Karpas-422 (cell line): ENCODE measurements at regions not wholly inside any gene's neighbourhood (a gene's known extent, or its start where the extent isn't known, plus 50 kb on each side); places are given as distances from the start of the nearest gene placed in this dataset.

ENCODE experiments used
- DNase-seq: peaks from one replicate; pipeline ENCODE4 v3.0.0-alpha.2; 2015
- H2AFZ ChIP-seq: fragments of 200-600 bp; sonication (generic); 2 replicates; pipeline ENCODE4 v1.6.1; 2014; ENCODE audit warnings: antibody characterized with exemption, low read length, mixed read lengths
- H3K27ac ChIP-seq: fragments of 200-600 bp; sonication (generic); 2 replicates; pipeline ENCODE4 v1.5.1; 2014; ENCODE audit warnings: mild to moderate bottlenecking, low read length, moderate library complexity
- H3K27me3 ChIP-seq: fragments of 200-600 bp; sonication (generic); 2 replicates; pipeline ENCODE4 v1.6.1; 2014; ENCODE audit warnings: low read length, mixed read lengths
- H3K36me3 ChIP-seq: fragments of 200-600 bp; sonication (generic); 2 replicates; pipeline ENCODE4 v1.6.1; 2014; ENCODE audit warnings: low read length, mixed read lengths; ENCODE audit not compliant: insufficient read depth
- H3K4me1 ChIP-seq: fragments of 200-600 bp; sonication (generic); 2 replicates; pipeline ENCODE4 v1.6.1; 2014; ENCODE audit warnings: mild to moderate bottlenecking, low read length, mixed read lengths
- H3K4me2 ChIP-seq: fragments of 200-600 bp; sonication (generic); 2 replicates; pipeline ENCODE4 v1.6.1; 2014; ENCODE audit warnings: low read length, low read depth, mild to moderate bottlenecking; ENCODE audit not compliant: poor library complexity, severe bottlenecking
- H3K4me3 ChIP-seq: fragments of 200-600 bp; sonication (generic); 2 replicates; pipeline ENCODE4 v1.5.1; 2014; ENCODE audit warnings: mild to moderate bottlenecking, antibody characterized with exemption, low read length, mixed read lengths
- H3K79me2 ChIP-seq: fragments of 200-600 bp; sonication (generic); 2 replicates; pipeline ENCODE4 v1.6.1; 2014; ENCODE audit warnings: mild to moderate bottlenecking, low read length, mixed read lengths
- H3K9ac ChIP-seq: fragments of 200-600 bp; sonication (generic); 2 replicates; pipeline ENCODE4 v1.6.0; 2014; ENCODE audit warnings: low read length
- H3K9me2 ChIP-seq: fragments of 200-600 bp; sonication (generic), shearing (Covaris generic); replicated peaks from 2 replicates; pipeline ENCODE4 v1.6.0; 2014; ENCODE audit warnings: mild to moderate bottlenecking, low read length, moderate library complexity; ENCODE audit not compliant: insufficient read depth
- H3K9me3 ChIP-seq: fragments of 300-700, 200-600 bp; sonication (generic); 2 replicates; pipeline ENCODE4 v1.6.1; 2014; ENCODE audit warnings: low read length, mixed read lengths
- H4K20me1 ChIP-seq: fragments of 200-600 bp; sonication (generic); 2 replicates; pipeline ENCODE4 v1.6.1; 2014; ENCODE audit warnings: mild to moderate bottlenecking, antibody characterized with exemption, low read length, low read depth; ENCODE audit not compliant: insufficient read depth

DNA sequence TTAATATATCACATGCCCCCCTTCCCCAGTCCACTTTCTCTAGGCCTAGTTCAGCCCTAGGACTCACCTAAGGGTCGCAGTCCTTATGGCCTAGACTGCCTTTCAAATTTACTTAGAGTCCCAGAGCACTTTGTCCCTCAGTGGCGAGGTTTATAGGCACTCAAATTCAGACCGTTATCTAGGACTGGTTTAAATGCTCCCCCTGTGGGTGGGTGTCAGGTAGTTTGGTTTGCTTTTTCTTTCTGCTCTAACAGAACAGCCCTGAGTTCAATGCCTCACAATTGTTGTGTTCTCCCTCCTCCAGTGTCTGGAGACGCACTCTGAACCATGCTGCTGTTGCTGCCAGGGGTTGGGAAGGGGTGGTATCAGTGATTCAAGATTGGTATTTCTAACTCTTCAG, 317.1 kb downstream of the MAT2B start:
- no peaks in the 10 kb centered on the region for H3K9me3 ChIP-seq
- no peak overlapping the region for H2AFZ ChIP-seq
- no peak overlapping the region for H3K9ac ChIP-seq
- no peaks in the 10 kb centered on the region for H3K27me3 ChIP-seq
- no peaks in the 10 kb centered on the region for H3K9me2 ChIP-seq
- no peaks in the 10 kb centered on the region for H3K36me3 ChIP-seq
- H3K4me2 ChIP-seq, result no peak overlapping the region
- no peak overlapping the region for H3K27ac ChIP-seq
- no peaks in the 10 kb centered on the region for H4K20me1 ChIP-seq
- DNase-seq, result no peak
- no peak overlapping the region for H3K4me3 ChIP-seq
- H3K4me1 ChIP-seq, result no peaks in the 10 kb centered on the region
- no peaks in the 10 kb centered on the region for H3K79me2 ChIP-seq

DNA sequence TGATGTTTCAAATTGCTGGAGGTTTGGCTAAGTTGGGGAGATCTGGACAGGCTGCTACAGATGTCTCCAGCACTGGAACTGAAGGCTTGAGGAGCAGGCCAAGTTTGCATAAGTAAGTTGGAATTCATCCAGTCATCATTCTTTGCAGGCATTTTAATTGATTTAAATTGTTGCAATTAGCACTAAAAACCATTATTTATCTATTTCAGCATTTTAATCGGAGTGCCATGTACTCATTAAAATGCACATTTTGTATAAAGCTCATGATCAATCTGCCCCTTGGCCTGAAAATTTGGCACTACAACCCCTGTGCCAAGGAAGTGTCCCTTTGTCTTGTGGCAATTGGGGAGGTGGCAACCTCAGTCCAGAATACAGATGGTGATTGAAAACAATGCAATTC, 320.2 kb downstream of the MAT2B start:
- Histone ChIP-seq H3K27ac (no peak overlapping the region), H4K20me1 (no peaks in the 10 kb centered on the region), H3K4me2 (no peak overlapping the region), H3K9me2 (no peaks in the 10 kb centered on the region; the same call in 1 of the 2 replicates), H3K9ac (no peak overlapping the region), H3K79me2 (no peaks in the 10 kb centered on the region), H2AFZ (no peak overlapping the region), H3K9me3 (no peaks in the 10 kb centered on the region), H3K4me3 (no peak overlapping the region), H3K36me3 (no peaks in the 10 kb centered on the region), H3K4me1 (no peaks in the 10 kb centered on the region), H3K27me3 (no peaks in the 10 kb centered on the region)
- DNase-seq, result no peak

DNA sequence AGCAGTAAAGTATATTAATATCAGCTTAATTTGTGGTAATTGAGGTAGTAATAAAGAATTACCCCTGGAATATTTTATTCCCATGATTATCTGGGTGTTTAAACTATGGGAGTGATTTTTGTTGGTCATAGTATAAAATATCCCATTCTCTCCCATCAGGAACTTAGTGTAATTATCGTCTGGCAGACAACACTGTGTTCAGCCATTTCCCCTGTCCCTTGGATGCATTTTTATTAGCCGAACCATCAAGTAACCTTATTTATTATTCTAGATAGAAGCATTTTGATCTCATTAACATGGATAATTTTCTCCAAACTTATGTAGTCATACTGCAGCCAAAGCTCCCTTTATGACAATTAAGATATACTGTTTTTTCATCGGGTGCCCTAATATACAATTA, 320.8 kb downstream of the MAT2B start:
- Histone ChIP-seq H3K4me2 (no peak overlapping the region), H2AFZ (no peak overlapping the region), H3K9me2 (no peaks in the 10 kb centered on the region; the same call in 1 of the 2 replicates), H3K79me2 (no peaks in the 10 kb centered on the region), H3K36me3 (no peaks in the 10 kb centered on the region), H3K9ac (no peak overlapping the region), H3K27me3 (no peaks in the 10 kb centered on the region), H3K4me3 (no peak overlapping the region), H3K4me1 (no peaks in the 10 kb centered on the region), H3K27ac (no peak overlapping the region), H4K20me1 (no peaks in the 10 kb centered on the region), H3K9me3 (no peaks in the 10 kb centered on the region)
- DNase-seq, result no peak

DNA sequence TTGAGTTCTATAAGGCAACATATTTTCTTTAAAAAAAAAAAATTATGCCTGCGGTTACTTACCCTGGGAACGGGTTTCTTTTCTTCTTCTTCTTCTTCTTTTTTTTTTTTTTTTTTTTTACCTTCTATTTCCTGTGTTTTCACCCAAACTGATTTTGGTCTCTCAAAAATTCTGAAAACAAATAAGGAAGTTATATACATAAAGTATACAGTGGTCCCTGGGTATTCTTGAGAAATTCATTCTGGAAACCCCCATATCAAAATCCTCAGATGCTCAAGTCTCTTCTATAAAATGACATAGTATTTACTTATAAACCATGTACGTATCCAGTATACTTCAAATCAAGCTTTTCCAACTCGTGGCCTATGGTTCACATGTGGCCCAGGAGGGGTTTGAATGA, 326.7 kb downstream of the MAT2B start:
- Histone ChIP-seq H3K4me1 (no peaks in the 10 kb centered on the region), H3K27me3 (no peaks in the 10 kb centered on the region), H3K9ac (no peak overlapping the region), H3K79me2 (no peaks in the 10 kb centered on the region), H3K4me2 (no peak overlapping the region), H3K36me3 (no peaks in the 10 kb centered on the region), H3K4me3 (no peak overlapping the region), H2AFZ (no peak overlapping the region), H3K9me2 (no peaks in the 10 kb centered on the region; the same call in 1 of the 2 replicates), H3K9me3 (no peaks in the 10 kb centered on the region), H3K27ac (no peak overlapping the region), H4K20me1 (no peaks in the 10 kb centered on the region)
- no peak for DNase-seq

DNA sequence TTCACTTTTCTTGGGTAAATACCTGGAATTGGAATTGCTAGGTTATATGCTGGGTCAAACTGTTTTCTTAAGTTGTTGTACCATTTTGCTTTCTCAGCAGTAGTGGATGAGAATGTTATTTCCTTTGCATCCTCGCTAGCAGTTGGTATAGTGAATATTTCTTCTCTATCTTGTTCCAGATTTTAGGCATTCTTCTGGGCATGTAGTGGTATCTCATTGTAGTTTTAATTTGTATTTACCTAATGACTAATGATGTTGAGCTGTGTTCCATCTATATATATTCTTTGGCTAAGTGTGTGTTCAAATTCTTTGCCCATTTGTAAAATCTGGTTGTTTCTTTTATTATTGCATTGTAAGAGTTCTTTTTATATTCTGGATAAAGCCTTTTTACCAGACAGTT, 333.3 kb downstream of the MAT2B start:
- Histone ChIP-seq H3K9me2 (no peaks in the 10 kb centered on the region), H3K4me1 (no peaks in the 10 kb centered on the region), H2AFZ (no peak overlapping the region), H3K36me3 (no peaks in the 10 kb centered on the region), H3K27ac (no peak overlapping the region), H3K27me3 (no peaks in the 10 kb centered on the region), H3K9me3 (no peaks in the 10 kb centered on the region), H3K9ac (no peak overlapping the region), H3K4me3 (no peak overlapping the region), H3K79me2 (no peaks in the 10 kb centered on the region), H4K20me1 (no peaks in the 10 kb centered on the region), H3K4me2 (no peak overlapping the region)
- DNase-seq, result no peak

DNA sequence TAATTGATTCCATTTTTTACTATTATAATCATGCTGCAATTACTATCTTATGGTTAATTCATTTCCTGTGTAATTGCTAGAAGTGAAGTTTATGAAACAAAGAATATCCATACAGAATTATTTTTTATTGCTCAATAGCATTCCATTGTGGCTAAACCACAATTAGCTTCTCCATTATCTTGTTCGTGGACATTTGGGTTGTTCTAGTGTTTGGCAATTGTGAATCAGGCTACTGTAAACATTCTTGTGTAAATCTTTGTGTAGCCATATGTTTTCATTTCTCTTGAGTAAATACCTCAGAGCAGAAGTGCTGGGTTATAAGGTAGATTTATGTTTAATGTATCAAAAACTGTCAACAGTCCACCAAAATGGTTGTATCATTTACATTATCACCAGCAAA, 341.1 kb downstream of the MAT2B start:
- Histone ChIP-seq H4K20me1 (no peaks in the 10 kb centered on the region), H3K4me1 (no peaks in the 10 kb centered on the region), H3K4me2 (no peak overlapping the region), H3K9ac (no peak overlapping the region), H3K36me3 (no peaks in the 10 kb centered on the region), H3K27me3 (no peaks in the 10 kb centered on the region), H2AFZ (no peak overlapping the region), H3K9me2 (no peaks in the 10 kb centered on the region), H3K27ac (no peak overlapping the region), H3K4me3 (no peak overlapping the region), H3K9me3 (no peaks in the 10 kb centered on the region), H3K79me2 (no peaks in the 10 kb centered on the region)
- no peak for DNase-seq

DNA sequence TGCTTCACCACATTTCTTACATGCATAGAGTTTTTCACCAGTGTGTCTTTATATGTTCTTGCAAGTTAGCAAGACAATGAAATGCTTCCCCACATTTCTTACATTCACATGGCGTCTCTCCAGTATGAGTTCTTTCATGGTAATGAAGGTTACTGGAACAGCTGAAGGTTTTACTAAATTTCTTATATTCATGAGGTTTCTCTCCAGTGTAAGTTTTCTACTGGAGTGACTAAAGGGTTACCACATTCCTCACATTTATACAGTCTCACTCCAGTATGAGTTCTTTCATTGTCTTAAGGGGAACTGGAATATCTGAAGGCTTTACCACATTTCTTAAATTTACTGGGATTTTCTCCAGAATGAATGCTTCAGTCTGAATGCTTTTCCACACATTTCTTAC, 350.3 kb downstream of the MAT2B start:
- Histone ChIP-seq H3K36me3 (no peaks in the 10 kb centered on the region), H3K27me3 (no peaks in the 10 kb centered on the region), H3K4me3 (no peak overlapping the region), H3K9ac (no peak overlapping the region), H4K20me1 (no peaks in the 10 kb centered on the region), H2AFZ (no peak overlapping the region), H3K9me2 (no peaks in the 10 kb centered on the region), H3K9me3 (peaks cover 10% of the 10 kb centered on the region), H3K4me1 (no peaks in the 10 kb centered on the region), H3K4me2 (no peak overlapping the region), H3K79me2 (no peaks in the 10 kb centered on the region), H3K27ac (no peak overlapping the region)
- no peak for DNase-seq

DNA sequence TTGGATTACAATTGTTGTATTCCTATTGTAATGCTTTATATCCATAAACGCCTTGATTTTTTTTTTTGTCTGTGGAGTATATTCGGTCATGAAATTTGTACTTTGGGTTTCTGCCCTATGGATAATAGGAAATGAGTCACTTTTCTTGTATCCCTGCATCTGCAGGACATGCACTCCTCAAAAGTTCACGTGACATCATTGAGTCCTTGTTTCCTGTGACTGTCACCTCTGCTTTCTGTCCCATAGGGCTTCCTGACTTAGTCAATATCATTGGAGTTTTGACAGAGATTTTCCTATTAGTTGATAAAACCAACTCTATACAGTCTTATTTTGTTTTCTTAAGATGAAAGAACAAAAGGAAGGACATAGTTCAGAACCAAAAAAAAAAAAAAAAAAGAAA, 356.3 kb downstream of the MAT2B start:
- no peak overlapping the region for H3K4me2 ChIP-seq
- no peaks in the 10 kb centered on the region for H3K79me2 ChIP-seq
- H3K9me3 ChIP-seq, result no peaks in the 10 kb centered on the region
- H3K4me1 ChIP-seq, result no peaks in the 10 kb centered on the region
- H4K20me1 ChIP-seq, result no peaks in the 10 kb centered on the region
- no peaks in the 10 kb centered on the region for H3K36me3 ChIP-seq
- no peak overlapping the region for H2AFZ ChIP-seq
- no peaks in the 10 kb centered on the region for H3K9me2 ChIP-seq
- no peak overlapping the region for H3K4me3 ChIP-seq
- no peaks in the 10 kb centered on the region for H3K27me3 ChIP-seq
- H3K27ac ChIP-seq, result no peak overlapping the region
- no peak for DNase-seq
- no peak overlapping the region for H3K9ac ChIP-seq

DNA sequence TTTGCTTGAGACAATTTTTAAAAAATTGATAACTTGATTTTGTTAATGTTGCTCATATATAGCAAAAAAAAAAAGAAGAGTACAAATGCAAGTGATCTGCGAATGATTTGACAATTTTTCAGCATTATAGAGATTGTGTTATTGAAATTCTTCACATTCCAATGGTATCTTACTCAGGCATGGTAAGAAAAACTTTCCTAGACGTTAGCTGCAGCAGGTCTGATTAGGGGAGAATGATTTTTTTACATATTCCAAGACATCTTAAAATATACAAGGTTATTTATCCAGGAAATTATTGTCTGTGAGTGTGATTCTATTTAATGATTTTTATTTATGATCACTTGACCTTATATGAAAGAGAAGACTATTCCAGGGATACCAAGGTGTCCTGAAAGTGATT, 361.9 kb downstream of the MAT2B start:
- Histone ChIP-seq H3K9me3 (no peaks in the 10 kb centered on the region), H3K27me3 (no peaks in the 10 kb centered on the region), H3K4me1 (no peaks in the 10 kb centered on the region)

More for the DNA sequence above, 361.9 kb downstream of the MAT2B start:
- H3K9ac ChIP-seq, result no peak overlapping the region
- no peaks in the 10 kb centered on the region for H4K20me1 ChIP-seq
- no peaks in the 10 kb centered on the region for H3K9me2 ChIP-seq
- no peaks in the 10 kb centered on the region for H3K36me3 ChIP-seq
- no peak overlapping the region for H2AFZ ChIP-seq
- H3K4me3 ChIP-seq, result no peak overlapping the region
- no peak for DNase-seq
- H3K27ac ChIP-seq, result no peak overlapping the region
- no peak overlapping the region for H3K4me2 ChIP-seq
- H3K79me2 ChIP-seq, result no peaks in the 10 kb centered on the region
